ENCODE measurements at regions not wholly inside any gene's neighbourhood (a gene's known extent, or its start where the extent isn't known, plus 50 kb on each side); places are given as distances from the start of the nearest gene placed in this dataset.

DNA sequence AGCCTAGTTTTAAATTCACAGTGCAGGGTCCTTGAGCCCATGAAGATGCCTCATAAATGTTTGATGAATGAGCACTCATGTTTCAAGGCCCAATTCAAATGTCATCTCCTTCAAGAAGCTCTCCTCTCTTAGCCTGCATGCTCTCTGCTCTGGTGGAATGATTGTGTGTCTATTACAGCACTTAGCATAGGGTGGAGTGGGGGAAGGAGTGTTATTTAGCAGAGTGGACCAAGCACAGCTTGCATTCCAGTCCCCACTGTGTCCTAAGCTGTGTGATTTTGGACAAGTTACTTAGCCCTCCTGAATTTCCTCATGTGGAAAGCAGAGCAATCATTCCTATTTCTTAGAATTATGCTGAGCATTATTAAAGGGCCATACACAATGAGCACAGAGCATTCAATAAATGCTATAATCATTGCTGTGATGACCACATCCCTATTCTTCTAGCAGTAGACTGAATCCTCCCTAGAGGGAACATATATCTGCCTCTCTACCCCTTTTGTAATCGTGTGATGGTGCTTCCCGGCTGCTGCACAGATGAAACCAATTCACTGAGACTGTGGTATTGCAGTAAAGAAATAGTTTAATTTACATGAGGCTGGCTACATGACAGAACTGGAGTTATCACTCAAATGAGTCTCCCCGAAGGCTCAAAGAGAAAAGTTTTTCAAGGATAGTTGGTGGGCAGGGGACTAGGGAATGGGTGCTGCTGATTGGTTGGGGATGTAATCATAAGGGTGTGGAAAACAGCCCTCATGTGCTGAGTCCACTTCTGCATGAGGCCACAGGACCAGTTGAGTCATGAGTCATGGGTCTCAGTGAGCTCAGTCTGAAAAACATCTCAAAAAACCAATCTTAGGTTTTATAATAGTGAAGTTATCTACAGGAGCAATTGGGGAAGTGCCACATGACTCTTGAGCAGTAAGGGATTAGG is 173.4 kb upstream of the NDUFV2 start:
- TF ChIP-seq CTCF (IDR thresholded peaks at IDR 0.05): no peak
- no peak for TF ChIP-seq EZH2 (IDR thresholded peaks at IDR 0.05; ENCODE audit: borderline replicate concordance, insufficient read depth, low read depth, low read length, poor library complexity, severe bottlenecking)
